ENCODE measurements at regions not wholly inside any gene's neighbourhood (a gene's known extent, or its start where the extent isn't known, plus 50 kb on each side); places are given as distances from the start of the nearest gene placed in this dataset.
A peak's percentile ranks its signal among the peaks of the same experiment; 100 is the strongest.

GRCh38 chr5:32953694-32954093 is 242.6 kb downstream of the NPR3 start:
- WGBS, 2 donors, result 63 to 79% methylated on average over 1 of the region's 1 CpG
- intact Hi-C loops (cut with DNase I; ENCODE audit: low total_unique reads), result no loop called here
- no peak for TF ChIP-seq POLR2A (IDR thresholded peaks at IDR 0.05)
- no peak for TF ChIP-seq CTCF (IDR thresholded peaks at IDR 0.05)
- DNase-seq (ENCODE audit: low spot score in 2 of 2), result no peak
- no peak overlapping the region for H3K4me3 ChIP-seq (ENCODE audit: low read depth, poor library complexity, severe bottlenecking)

- H3K4me3 ChIP-seq (ENCODE audit: low read depth, poor library complexity, severe bottlenecking), result no peak overlapping the region
- DNase-seq (ENCODE audit: low spot score in 2 of 2), result no peak
- WGBS, 2 donors, result 88 to 100% methylated on average over 1 of the region's 1 CpG
- intact Hi-C loops (cut with DNase I; ENCODE audit: low total_unique reads), result no loop called here
- TF ChIP-seq POLR2A (IDR thresholded peaks at IDR 0.05) (no peak), CTCF (IDR thresholded peaks at IDR 0.05) (no peak)
Measured at GRCh38 chr5:32955814-32956213, 244.7 kb downstream of the NPR3 start.

GRCh38 chr5:32960340-32961058 is 249.4 kb downstream of the NPR3 start:
- no peak for DNase-seq (ENCODE audit: low spot score in 2 of 2)
- 38% methylated on average over 2 of the region's 2 CpGs for WGBS, 2 donors
- intact Hi-C loops (cut with DNase I; ENCODE audit: low total_unique reads), result no loop called here
- no peak for TF ChIP-seq CTCF (IDR thresholded peaks at IDR 0.05)
- no peak for TF ChIP-seq POLR2A (IDR thresholded peaks at IDR 0.05)
- H3K4me3 ChIP-seq (ENCODE audit: low read depth, poor library complexity, severe bottlenecking), result no peak overlapping the region

GRCh38 chr5:32961059-32961415 is 249.9 kb downstream of the NPR3 start:
- intact Hi-C loops (cut with DNase I; ENCODE audit: low total_unique reads), result no loop called here
- peak in 1 of 2 donors; percentile 28 for DNase-seq (ENCODE audit: low spot score in 2 of 2)
- no peak overlapping the region for H3K4me3 ChIP-seq (ENCODE audit: low read depth, poor library complexity, severe bottlenecking)
- TF ChIP-seq CTCF (IDR thresholded peaks at IDR 0.05), result no peak
- TF ChIP-seq POLR2A (IDR thresholded peaks at IDR 0.05), result no peak
- 23 to 37% methylated on average over 1 of the region's 1 CpG for WGBS, 2 donors

- intact Hi-C loops (cut with DNase I; ENCODE audit: low total_unique reads), result no loop called here
- 69% methylated on average over 3 of the region's 3 CpGs for WGBS, 2 donors
- TF ChIP-seq POLR2A (IDR thresholded peaks at IDR 0.05), result no peak
- TF ChIP-seq CTCF (IDR thresholded peaks at IDR 0.05), result no peak
- DNase-seq (ENCODE audit: low spot score in 2 of 2), result no peak
- no peak overlapping the region for H3K4me3 ChIP-seq (ENCODE audit: low read depth, poor library complexity, severe bottlenecking)
Measured at GRCh38 chr5:32964261-32964660, 253.1 kb downstream of the NPR3 start.

- TF ChIP-seq CTCF (IDR thresholded peaks at IDR 0.05), result no peak
- no peak for TF ChIP-seq POLR2A (IDR thresholded peaks at IDR 0.05)
- intact Hi-C loops (cut with DNase I; ENCODE audit: low total_unique reads), result no loop called here
- no peak overlapping the region for H3K4me3 ChIP-seq (ENCODE audit: low read depth, poor library complexity, severe bottlenecking)
- no peak for DNase-seq (ENCODE audit: low spot score in 2 of 2)
Measured at GRCh38 chr5:32973646-32974045, 262.5 kb downstream of the NPR3 start.

All from lower leg skin (tissue), 4 donors.